GM12872 (cell line): ENCODE measurements at regions not wholly inside any gene's neighbourhood (a gene's known extent, or its start where the extent isn't known, plus 50 kb on each side); places are given as distances from the start of the nearest gene placed in this dataset.

Experiments
- TF ChIP-seq, protein P1 (sequence below): IDR thresholded peaks from 3 replicates; pipeline ENCODE4 v1.5.1; 2011; ENCODE audit warnings: low read depth, mild to moderate bottlenecking, low read length, moderate library complexity; ENCODE audit not compliant: insufficient read depth

DNA sequence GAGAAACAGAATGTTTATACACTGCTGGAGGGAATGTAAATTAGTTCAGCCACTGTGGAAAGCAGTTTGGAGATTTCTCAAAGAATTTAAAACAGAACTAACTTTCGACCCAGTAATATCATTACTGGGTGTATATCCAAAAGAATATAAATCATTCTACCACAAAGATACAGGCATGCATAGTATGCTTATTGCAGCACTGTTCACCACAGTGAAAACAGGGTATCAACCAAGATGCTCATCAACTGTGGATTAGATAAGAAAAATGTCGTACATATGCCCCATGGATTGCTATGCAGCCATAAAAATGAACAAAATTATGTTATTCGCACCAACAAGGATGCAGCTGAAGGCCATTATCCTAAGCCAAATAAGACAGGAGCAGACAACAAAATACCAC, 343.1 kb upstream of the KCND2 start:
- TF ChIP-seq, protein P1, sequence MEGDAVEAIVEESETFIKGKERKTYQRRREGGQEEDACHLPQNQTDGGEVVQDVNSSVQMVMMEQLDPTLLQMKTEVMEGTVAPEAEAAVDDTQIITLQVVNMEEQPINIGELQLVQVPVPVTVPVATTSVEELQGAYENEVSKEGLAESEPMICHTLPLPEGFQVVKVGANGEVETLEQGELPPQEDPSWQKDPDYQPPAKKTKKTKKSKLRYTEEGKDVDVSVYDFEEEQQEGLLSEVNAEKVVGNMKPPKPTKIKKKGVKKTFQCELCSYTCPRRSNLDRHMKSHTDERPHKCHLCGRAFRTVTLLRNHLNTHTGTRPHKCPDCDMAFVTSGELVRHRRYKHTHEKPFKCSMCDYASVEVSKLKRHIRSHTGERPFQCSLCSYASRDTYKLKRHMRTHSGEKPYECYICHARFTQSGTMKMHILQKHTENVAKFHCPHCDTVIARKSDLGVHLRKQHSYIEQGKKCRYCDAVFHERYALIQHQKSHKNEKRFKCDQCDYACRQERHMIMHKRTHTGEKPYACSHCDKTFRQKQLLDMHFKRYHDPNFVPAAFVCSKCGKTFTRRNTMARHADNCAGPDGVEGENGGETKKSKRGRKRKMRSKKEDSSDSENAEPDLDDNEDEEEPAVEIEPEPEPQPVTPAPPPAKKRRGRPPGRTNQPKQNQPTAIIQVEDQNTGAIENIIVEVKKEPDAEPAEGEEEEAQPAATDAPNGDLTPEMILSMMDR, result no peak

DNA sequence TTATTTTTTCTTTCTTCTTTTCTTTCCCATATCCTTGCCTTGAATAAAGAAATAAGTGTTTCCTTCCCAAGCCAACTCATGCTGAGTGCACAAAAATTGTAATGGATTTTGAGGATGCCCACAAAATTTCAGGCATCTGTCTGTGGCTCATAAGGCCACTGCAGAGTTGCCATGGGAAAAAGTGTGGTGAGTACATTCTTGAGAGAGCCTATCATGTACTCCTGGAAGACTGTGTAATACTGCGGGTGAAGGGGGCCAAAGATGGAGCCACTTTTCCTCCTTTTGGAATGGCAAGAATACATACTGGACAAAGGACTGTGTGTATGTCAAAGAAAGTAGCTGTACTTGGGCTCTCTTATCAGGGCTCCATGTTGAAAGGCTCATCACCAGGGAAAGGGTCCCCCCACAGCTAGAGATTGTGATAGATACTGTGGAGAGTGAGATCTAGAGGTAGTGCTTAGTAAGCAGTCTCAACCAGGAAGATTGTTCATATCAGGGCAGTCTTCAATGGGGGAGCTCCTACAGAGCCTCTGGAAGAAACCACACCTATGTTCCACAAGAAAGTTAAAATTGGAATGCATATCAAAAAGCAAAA, 341.6 kb upstream of the KCND2 start:
- TF ChIP-seq, protein P1, result no peak

DNA sequence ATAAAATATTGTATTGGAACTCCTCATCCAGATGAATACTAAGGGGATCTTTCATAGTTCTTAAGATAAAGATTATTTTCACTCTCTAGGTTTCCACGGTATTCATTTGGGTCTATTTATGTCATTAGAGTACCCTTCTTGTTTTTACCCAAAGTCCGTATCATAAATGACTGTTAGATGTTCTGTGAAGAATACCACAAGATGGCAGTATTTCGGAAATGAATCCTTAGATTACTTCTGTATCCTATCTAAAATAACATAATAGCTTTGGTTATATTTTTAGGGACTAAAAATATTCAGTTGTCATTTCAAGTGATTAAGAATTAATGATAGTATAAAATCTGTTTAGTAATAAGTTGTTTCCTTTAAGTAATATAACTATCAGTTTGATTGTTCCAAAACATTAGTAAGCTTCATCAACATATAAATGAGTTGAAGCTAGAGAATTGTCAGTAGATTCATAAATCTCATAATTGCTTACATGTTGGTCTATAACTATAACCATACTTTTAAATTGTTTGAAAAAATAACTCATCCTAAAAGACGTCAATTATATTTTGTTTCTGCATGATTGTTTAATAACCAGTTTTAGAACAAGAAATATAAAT, 337.5 kb upstream of the KCND2 start:
- TF ChIP-seq, protein P1, result no peak

DNA sequence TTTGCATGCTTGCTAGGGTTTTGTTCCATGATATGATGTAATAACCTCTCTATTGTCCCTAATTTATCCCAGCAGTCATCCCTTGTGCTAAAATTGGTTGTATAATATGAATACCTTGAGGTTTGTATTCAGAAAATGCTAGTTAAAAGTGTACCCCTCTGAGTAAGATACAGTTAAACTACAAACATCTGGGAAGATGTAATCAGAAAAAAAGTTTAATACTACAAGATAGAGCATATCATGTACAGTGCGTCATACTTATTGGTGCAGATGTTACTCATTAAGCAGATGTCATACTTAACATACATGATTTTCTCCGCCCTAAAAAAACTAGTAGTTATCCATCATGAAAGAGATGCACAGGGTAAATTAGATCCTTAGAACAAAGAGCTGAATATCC, 336.1 kb upstream of the KCND2 start:
- TF ChIP-seq, protein P1, result no peak

DNA sequence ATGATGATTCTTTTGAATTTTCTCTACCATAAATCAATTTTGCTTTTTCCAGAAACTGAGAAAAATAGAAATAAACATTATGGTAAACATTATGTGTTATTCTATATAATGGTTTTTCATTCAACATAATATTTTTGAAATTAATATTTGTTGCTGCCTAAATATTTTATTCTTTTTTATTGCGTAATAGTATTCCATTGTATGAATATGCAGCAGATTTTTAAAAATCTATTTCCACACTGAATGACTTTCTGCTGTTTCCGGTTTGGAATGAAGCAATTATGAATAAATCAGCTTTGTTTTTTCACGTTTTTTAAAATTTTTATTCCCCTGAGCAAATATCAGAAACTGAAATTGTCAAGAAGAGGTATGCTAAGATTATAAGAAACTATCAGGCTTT, 335.2 kb upstream of the KCND2 start:
- TF ChIP-seq, protein P1, result no peak

DNA sequence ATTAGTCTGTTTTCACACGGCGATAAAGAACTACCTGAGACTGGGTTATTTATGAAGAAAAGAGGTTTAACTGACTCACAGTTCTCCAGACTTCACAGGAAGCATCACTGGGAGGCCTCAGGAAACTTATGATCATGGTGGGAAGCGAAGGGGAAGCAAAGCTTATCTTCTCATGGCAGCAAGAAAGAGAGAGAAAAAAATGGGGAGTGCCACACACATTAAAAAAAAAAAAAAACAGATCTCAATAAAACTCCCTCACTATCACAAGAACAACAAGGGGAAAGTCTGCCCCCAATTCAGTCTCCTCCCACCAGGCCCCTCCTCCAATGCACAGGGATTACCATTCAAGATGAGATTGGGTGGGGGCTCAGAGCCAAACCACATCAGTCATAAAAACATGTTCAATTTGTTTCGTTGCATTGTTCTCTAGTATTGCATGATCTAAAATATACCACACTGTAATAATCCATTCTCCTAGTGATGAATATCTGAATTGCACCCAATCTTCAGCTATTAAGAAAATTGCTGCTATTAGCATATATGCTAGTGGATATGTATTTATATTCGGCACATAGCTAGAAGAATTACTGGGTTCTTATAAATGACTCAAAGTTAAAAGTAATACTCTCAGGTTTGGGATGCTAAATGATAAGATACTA, 328.9 kb upstream of the KCND2 start:
- TF ChIP-seq, protein P1, result no peak

DNA sequence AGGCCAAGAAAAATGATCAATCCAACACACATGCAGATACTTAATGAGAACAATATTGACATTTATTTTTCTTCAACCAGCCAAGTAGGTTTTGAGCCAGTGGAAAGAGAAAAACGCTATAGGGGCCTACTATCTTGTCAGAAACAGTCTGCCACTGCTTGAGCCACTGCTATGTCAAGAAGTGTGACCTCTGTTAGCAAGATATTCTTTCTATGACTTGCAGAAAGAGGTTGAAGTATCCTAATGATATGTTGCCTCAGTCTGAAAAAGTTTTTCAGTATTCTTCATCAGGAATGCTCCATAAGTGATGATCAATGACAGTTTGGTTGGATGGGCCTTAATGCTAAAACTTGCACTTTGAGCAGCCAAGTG, 328.4 kb upstream of the KCND2 start:
- TF ChIP-seq, protein P1, result no peak
